Pancreas (tissue), 10 donors: ENCODE measurements at regions not wholly inside any gene's neighbourhood (a gene's known extent, or its start where the extent isn't known, plus 50 kb on each side); places are given as distances from the start of the nearest gene placed in this dataset.

ENCODE experiments used
- ATAC-seq, 4 donors: fragments of 200-7000 bp; cut with Tn5 transposase; one replicate each; pipeline versions ENCODE4 v1.8.0 to v1.9.1; 2020; ENCODE audit warnings: mild to moderate bottlenecking in 4 of 4, moderate library complexity in 4 of 4
- DNase-seq, 6 donors: peaks; one replicate each; pipeline ENCODE4 v3.0.0-alpha.2; 2020
- FAIRE-seq: peaks from 2 replicates; lab custom pipeline; 2012; peaks lifted over from hg19 to GRCh38; lab: Jason Lieb, UNC
- H3K27ac ChIP-seq, 4 donors: fragments of 200-600 bp; sonication (generic); 1 replicate in 3 of 4; 2 replicates in 1 of 4; pipeline versions ENCODE4 v1.5.0 to v1.8.0; 2020
- H3K27me3 ChIP-seq, 4 donors: fragments of 200-600 bp; one replicate each; pipeline ENCODE4 v1.8.0; 2021
- H3K36me3 ChIP-seq, 3 donors: fragments of 200-600 bp; sonication (generic) in 1 of 3; one replicate each; pipeline versions ENCODE4 v1.5.0 to v1.8.0; 2020 to 2021
- H3K4me1 ChIP-seq, 3 donors: fragments of 200-600 bp; one replicate each; pipeline ENCODE4 v1.8.0; 2021
- H3K4me3 ChIP-seq, 4 donors: fragments of 200-600 bp; sonication (generic) in 2 of 4; one replicate each; pipeline versions ENCODE4 v1.5.0 to v1.8.0; 2020 to 2021
- H3K9me3 ChIP-seq, 4 donors: fragments of 200-600 bp; one replicate each; pipeline ENCODE4 v1.8.0; 2021
- WGBS, 2 donors: extraction: QIAGEN DNeasy Blood & Tissue Kit; methylation state at CpG; one replicate each; pipeline ENCODE4 v1.1.7; 2013; 5-methylcytosine and 5-hydroxymethylcytosine counted together
- intact Hi-C, 3 donors: fragments of 100-400 bp; cut with DNase I; formaldehyde crosslinking; loops; one replicate each; pipeline versions ENCODE4 v1.11.1 to v1.14.2; 2022
- TF ChIP-seq, protein P1 (sequence below), 4 donors: fragments of 200-600 bp; sonication (generic) in 3 of 4; IDR thresholded peaks; one replicate each; pipeline versions ENCODE4 v1.5.0 to v1.8.0; 2021; ENCODE audit warnings: antibody characterized with exemption in 4 of 4
- donor health status: healthy with polysubstance abuse.
- donor health status: DM: no; HTN: no; CAD: no; lungs with moderate emphysema.
- donor health status: DM: no; HTN: no; CAD: no.
- donor health status: control.
- donor health status: control.
- donor health status: Bipolar disorder and iron deficiency.
- donor health status: DM: yes; HTN: yes; CAD: no.
- donor health status: DM: no; HTN: no; CAD: no.
- donor health status: DM: no; HTN: no; CAD: no.
- donor health status: DM: yes; HTN: yes; CAD: no.

GRCh38 chr22:26777156-26777801, 119.9 kb downstream of the MIAT start:
- Histone ChIP-seq H3K4me1 (no peaks in the 10 kb centered on the region), H3K9me3 (no peaks in the 10 kb centered on the region), H3K27ac (no peak overlapping the region), H3K27me3 (no peaks in the 10 kb centered on the region), H3K4me3 (no peak overlapping the region), H3K36me3 (peaks cover 0 to 18% (median 0%) of the 10 kb centered on the region in 3 donors)
- intact Hi-C loops = no loop called here
- 76 to 77% methylated on average over 6 of the region's 6 CpGs for WGBS, 2 donors
- ATAC-seq = no peak
- TF ChIP-seq, protein P1, sequence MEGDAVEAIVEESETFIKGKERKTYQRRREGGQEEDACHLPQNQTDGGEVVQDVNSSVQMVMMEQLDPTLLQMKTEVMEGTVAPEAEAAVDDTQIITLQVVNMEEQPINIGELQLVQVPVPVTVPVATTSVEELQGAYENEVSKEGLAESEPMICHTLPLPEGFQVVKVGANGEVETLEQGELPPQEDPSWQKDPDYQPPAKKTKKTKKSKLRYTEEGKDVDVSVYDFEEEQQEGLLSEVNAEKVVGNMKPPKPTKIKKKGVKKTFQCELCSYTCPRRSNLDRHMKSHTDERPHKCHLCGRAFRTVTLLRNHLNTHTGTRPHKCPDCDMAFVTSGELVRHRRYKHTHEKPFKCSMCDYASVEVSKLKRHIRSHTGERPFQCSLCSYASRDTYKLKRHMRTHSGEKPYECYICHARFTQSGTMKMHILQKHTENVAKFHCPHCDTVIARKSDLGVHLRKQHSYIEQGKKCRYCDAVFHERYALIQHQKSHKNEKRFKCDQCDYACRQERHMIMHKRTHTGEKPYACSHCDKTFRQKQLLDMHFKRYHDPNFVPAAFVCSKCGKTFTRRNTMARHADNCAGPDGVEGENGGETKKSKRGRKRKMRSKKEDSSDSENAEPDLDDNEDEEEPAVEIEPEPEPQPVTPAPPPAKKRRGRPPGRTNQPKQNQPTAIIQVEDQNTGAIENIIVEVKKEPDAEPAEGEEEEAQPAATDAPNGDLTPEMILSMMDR (IDR thresholded peaks at IDR 0.05) = no peak
- no peak for DNase-seq
- no peak for FAIRE-seq

DNA sequence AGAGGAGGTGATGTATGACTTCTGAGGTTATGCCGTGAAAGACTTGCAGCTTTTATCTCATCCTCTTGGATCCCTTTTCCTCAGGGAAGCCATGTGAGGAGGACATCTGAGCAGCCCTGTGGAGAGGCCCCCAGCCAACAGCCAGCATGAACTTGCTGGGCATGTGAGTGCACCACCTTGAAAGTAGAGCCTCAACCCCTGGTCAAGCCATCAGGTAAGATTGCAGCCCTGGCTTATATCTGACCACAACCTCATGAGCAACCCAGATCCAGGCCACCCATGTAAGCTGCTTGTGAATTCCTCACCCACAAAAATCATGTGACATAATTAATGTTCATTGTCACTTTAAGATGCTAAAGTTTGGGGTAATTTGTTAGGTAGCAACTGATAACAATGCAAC, 121.0 kb downstream of the MIAT start:
- Histone ChIP-seq H3K9me3 (no peaks in the 10 kb centered on the region), H3K36me3 (peaks cover 0 to 18% (median 0%) of the 10 kb centered on the region in 3 donors), H3K4me1 (no peaks in the 10 kb centered on the region), H3K4me3 (no peak overlapping the region), H3K27ac (no peak overlapping the region), H3K27me3 (no peaks in the 10 kb centered on the region)
- TF ChIP-seq, protein P1 (IDR thresholded peaks at IDR 0.05) = no peak
- no peak for FAIRE-seq
- 88 to 97% methylated on average over 1 of the region's 1 CpG for WGBS, 2 donors
- no peak for DNase-seq
- intact Hi-C loops = no loop called here
- no peak for ATAC-seq

DNA sequence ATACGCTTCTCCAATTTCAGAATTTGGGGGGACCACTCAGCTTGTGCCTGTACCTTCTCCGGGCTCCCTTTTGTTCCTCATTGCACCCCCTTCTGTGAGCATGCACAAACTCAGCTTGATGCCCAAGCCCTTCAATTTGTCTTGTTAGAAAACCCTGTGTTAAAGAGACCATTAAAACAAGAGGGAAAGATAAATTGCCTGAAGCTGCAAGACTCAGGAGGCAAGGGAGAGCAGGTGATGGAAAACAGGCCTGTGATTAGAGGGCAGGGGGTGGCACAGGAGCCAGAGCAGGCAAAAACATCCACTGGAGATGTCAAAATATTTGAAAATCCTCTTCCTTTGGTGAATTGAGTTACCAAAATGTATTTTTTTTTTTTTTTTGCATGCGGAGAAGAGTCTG, 121.7 kb downstream of the MIAT start:
- intact Hi-C loops = no loop called here
- WGBS, 2 donors = 93 to 95% methylated on average over 3 of the region's 3 CpGs

DNA sequence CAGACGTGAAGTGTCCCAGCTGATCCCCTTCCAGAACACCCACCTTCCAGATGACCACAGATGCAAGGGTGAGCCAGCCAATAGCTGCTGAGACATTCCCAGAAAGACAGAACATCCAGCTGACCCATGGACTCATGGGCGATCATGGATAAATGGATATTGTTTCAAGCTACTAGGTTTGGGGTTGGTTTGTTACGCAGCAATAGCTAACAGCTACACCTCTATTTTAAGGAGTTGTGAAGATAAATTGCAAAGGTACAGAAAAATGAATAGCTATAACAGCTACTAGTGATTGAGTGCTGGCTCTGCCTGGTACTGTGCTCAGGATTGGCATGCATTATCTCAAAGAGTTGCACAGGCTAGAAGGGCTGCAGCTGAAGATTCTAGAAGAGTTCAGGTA, 122.5 kb downstream of the MIAT start:
- no peak overlapping the region for H3K4me3 ChIP-seq
- intact Hi-C loops = no loop called here
- FAIRE-seq = no peak
- WGBS, 2 donors = 96 to 97% methylated on average over 3 of the region's 3 CpGs
- DNase-seq = no peak
- H3K27me3 ChIP-seq = no peaks in the 10 kb centered on the region
- no peak overlapping the region for H3K27ac ChIP-seq
- H3K4me1 ChIP-seq = no peaks in the 10 kb centered on the region
- TF ChIP-seq, protein P1 (IDR thresholded peaks at IDR 0.05) = no peak
- no peak for ATAC-seq
- no peaks in the 10 kb centered on the region for H3K9me3 ChIP-seq
- peaks cover 0 to 18% (median 0%) of the 10 kb centered on the region in 3 donors for H3K36me3 ChIP-seq

More for the DNA sequence above, 121.7 kb downstream of the MIAT start:
- Histone ChIP-seq H3K36me3 (peaks cover 0 to 18% (median 0%) of the 10 kb centered on the region in 3 donors), H3K4me1 (no peaks in the 10 kb centered on the region), H3K9me3 (no peaks in the 10 kb centered on the region), H3K27ac (no peak overlapping the region), H3K4me3 (no peak overlapping the region), H3K27me3 (no peaks in the 10 kb centered on the region)
- TF ChIP-seq, protein P1 (IDR thresholded peaks at IDR 0.05) = no peak
- ATAC-seq (no peak), DNase-seq (no peak), FAIRE-seq (no peak)

GRCh38 chr22:26780521-26780920, 123.1 kb downstream of the MIAT start:
- intact Hi-C loops = no loop called here
- Histone ChIP-seq H3K27me3 (no peaks in the 10 kb centered on the region), H3K27ac (no peak overlapping the region), H3K4me3 (no peak overlapping the region), H3K9me3 (no peaks in the 10 kb centered on the region), H3K4me1 (no peaks in the 10 kb centered on the region), H3K36me3 (peaks cover 0 to 18% (median 0%) of the 10 kb centered on the region in 3 donors)
- DNase-seq (no peak), ATAC-seq (no peak), FAIRE-seq (no peak)
- TF ChIP-seq, protein P1 (IDR thresholded peaks at IDR 0.05) = no peak
